A673 (cell line): ENCODE measurements at regions not wholly inside any gene's neighbourhood (a gene's known extent, or its start where the extent isn't known, plus 50 kb on each side); places are given as distances from the start of the nearest gene placed in this dataset.

ENCODE experiments used
- EZH2 ChIP-seq: fragments of 200-600 bp; sonication (generic); IDR thresholded peaks from 2 replicates; pipeline ENCODE4 v1.6.1; 2017; ENCODE audit warnings: borderline replicate concordance, low read depth, mild to moderate bottlenecking, mixed read lengths, antibody characterized with exemption, low read length; ENCODE audit not compliant: poor library complexity, severe bottlenecking
- TF ChIP-seq, protein P1 (sequence below): fragments of 300-800, 200-600 bp; sonication (generic); conservative IDR thresholded peaks from 2 replicates; pipeline ENCODE4 v1.5.1; 2017; ENCODE audit warnings: low read depth, mild to moderate bottlenecking, antibody characterized with exemption, low read length, moderate library complexity, mixed read lengths

DNA sequence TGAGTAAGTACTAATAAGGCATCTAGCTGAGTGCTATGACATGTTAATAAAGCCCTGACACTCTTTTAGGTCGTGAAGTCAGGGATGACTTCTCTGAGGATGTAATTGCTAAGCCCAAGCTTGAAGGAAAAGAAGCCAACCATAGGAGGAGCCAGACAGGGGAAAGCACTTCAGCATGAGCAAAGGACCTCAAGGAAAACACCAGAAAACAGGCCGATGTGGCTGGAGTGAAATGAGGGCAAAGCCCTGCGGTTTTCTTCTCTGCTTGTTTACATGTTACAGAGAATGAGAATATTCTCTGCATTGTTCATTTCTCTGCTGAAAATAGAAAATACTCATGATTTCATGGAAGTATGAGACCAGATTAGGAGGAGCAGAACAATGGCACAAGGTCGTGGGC is 112.5 kb upstream of the ARHGAP28 start:
- TF ChIP-seq, protein P1, sequence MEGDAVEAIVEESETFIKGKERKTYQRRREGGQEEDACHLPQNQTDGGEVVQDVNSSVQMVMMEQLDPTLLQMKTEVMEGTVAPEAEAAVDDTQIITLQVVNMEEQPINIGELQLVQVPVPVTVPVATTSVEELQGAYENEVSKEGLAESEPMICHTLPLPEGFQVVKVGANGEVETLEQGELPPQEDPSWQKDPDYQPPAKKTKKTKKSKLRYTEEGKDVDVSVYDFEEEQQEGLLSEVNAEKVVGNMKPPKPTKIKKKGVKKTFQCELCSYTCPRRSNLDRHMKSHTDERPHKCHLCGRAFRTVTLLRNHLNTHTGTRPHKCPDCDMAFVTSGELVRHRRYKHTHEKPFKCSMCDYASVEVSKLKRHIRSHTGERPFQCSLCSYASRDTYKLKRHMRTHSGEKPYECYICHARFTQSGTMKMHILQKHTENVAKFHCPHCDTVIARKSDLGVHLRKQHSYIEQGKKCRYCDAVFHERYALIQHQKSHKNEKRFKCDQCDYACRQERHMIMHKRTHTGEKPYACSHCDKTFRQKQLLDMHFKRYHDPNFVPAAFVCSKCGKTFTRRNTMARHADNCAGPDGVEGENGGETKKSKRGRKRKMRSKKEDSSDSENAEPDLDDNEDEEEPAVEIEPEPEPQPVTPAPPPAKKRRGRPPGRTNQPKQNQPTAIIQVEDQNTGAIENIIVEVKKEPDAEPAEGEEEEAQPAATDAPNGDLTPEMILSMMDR, result no peak
- TF ChIP-seq EZH2, result no peak
